ENCODE measurements at regions not wholly inside any gene's neighbourhood (a gene's known extent, or its start where the extent isn't known, plus 50 kb on each side); places are given as distances from the start of the nearest gene placed in this dataset.

DNA sequence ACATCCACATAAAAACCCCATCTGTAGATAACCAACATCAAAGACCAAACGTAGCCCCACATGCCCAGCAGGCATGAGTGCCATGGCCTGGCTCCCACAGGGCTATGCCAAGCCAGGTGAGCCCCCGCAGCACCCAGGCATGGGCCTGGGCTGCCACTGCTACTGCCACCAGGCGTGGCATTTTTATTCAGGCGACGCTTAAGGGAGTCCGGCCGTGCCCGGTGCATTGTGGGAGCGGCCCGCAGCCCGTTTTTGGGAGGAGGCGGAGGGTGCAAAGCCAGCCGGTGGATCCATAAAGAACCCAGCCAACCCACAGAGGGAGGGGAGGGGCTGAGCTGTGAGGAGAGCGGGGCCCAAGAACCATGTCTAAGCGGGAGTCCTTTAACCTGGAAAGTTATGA is 83.6 kb downstream of the XIST start:
- TF ChIP-seq CTCF (IDR thresholded peaks at IDR 0.05; ENCODE audit: insufficient read depth, low read depth, low read length) (no peak), EZH2 (IDR thresholded peaks at IDR 0.05; ENCODE audit: insufficient read depth, low read length) (no peak)
- H3K9ac ChIP-seq (ENCODE audit: low read length) = no peak overlapping the region
- no peak for DNase-seq (ENCODE audit: low read depth)

DNA sequence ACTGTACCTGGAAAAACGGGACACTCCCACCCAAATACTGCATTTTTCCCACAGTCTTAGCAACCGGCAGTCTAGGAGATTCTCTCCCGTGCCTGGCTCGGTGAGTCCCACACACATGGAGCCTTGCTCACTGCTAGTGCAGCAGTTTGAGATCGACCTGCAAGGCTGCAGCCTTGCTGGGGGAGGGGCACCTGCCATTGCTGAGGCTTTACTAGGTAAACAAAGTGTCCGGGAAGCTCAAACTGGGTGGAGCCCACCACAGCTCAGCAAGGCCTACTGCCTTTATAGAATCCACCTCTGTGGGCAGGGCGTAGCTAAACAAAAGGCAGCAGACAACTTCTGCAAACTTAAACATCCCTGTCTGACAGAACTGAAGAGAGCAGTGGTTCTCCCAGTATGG is 84.4 kb downstream of the XIST start:
- Mint-ChIP-seq H3K36me3 (ENCODE audit: low read depth, unreplicated experiment) (no peaks in the 10 kb centered on the region), H3K27me3 (ENCODE audit: low read depth, unreplicated experiment) (no peaks in the 10 kb centered on the region), H3K4me3 (ENCODE audit: unreplicated experiment) (no peak overlapping the region), H3K4me1 (ENCODE audit: low read depth, unreplicated experiment) (no peaks in the 10 kb centered on the region), H3K9me3 (ENCODE audit: unreplicated experiment) (peaks cover 2% of the 10 kb centered on the region), H3K27ac (ENCODE audit: unreplicated experiment) (no peak overlapping the region)
- no peaks in the 10 kb centered on the region for H4K20me1 ChIP-seq (ENCODE audit: insufficient read depth, low read length)
- FAIRE-seq (no peak), DNase-seq (ENCODE audit: low read depth) (no peak)
- no peaks in the 10 kb centered on the region for H3K4me1 ChIP-seq (ENCODE audit: insufficient read depth, low read length)
- no peak overlapping the region for H3K4me2 ChIP-seq (ENCODE audit: low read length)
- no peaks in the 10 kb centered on the region for H3K79me2 ChIP-seq (ENCODE audit: insufficient read depth, low read length)
- H2AFZ ChIP-seq (ENCODE audit: low read depth, low read length) = no peak overlapping the region
- no peaks in the 10 kb centered on the region for H3K36me3 ChIP-seq (ENCODE audit: insufficient read depth, low read length)
- no peak overlapping the region for H3K9ac ChIP-seq (ENCODE audit: low read length)
- H3K27ac ChIP-seq (ENCODE audit: low read depth, low read length) = no peak overlapping the region
- H3K9me3 ChIP-seq (ENCODE audit: insufficient read depth, low read depth, low read length) = no peaks in the 10 kb centered on the region
- TF ChIP-seq EZH2 (IDR thresholded peaks at IDR 0.05; ENCODE audit: insufficient read depth, low read length) (no peak), CTCF (IDR thresholded peaks at IDR 0.05; ENCODE audit: insufficient read depth, low read depth, low read length) (no peak)
- no peaks in the 10 kb centered on the region for H3K27me3 ChIP-seq (ENCODE audit: insufficient read depth, low read length)
- H3K4me3 ChIP-seq (ENCODE audit: insufficient read depth, low read depth, low read length) = no peak overlapping the region

More for the DNA sequence above, 83.6 kb downstream of the XIST start:
- Histone ChIP-seq H3K27ac (ENCODE audit: low read depth, low read length) (no peak overlapping the region), H3K4me2 (ENCODE audit: low read length) (no peak overlapping the region), H3K27me3 (ENCODE audit: insufficient read depth, low read length) (no peaks in the 10 kb centered on the region), H4K20me1 (ENCODE audit: insufficient read depth, low read length) (no peaks in the 10 kb centered on the region), H3K4me3 (ENCODE audit: insufficient read depth, low read depth, low read length) (no peak overlapping the region), H2AFZ (ENCODE audit: low read depth, low read length) (no peak overlapping the region), H3K79me2 (ENCODE audit: insufficient read depth, low read length) (no peaks in the 10 kb centered on the region), H3K9me3 (ENCODE audit: insufficient read depth, low read depth, low read length) (no peaks in the 10 kb centered on the region), H3K4me1 (ENCODE audit: insufficient read depth, low read length) (no peaks in the 10 kb centered on the region), H3K36me3 (ENCODE audit: insufficient read depth, low read length) (no peaks in the 10 kb centered on the region)
- Mint-ChIP-seq H3K27ac (ENCODE audit: unreplicated experiment) (no peak overlapping the region), H3K9me3 (ENCODE audit: unreplicated experiment) (peaks cover 3% of the 10 kb centered on the region), H3K4me1 (ENCODE audit: low read depth, unreplicated experiment) (no peaks in the 10 kb centered on the region), H3K4me3 (ENCODE audit: unreplicated experiment) (no peak overlapping the region), H3K36me3 (ENCODE audit: low read depth, unreplicated experiment) (no peaks in the 10 kb centered on the region), H3K27me3 (ENCODE audit: low read depth, unreplicated experiment) (no peaks in the 10 kb centered on the region)
- FAIRE-seq = no peak

GRCh38 chrX:73767017-73767416 is 85.5 kb downstream of the XIST start:
- no peak for TF ChIP-seq EZH2 (IDR thresholded peaks at IDR 0.05; ENCODE audit: insufficient read depth, low read length)
- TF ChIP-seq CTCF (IDR thresholded peaks at IDR 0.05; ENCODE audit: insufficient read depth, low read depth, low read length) = no peak
- H3K9me3 Mint-ChIP-seq (ENCODE audit: unreplicated experiment) = no peaks in the 10 kb centered on the region
- H2AFZ ChIP-seq (ENCODE audit: low read depth, low read length) = no peak overlapping the region
- no peaks in the 10 kb centered on the region for H3K4me1 Mint-ChIP-seq (ENCODE audit: low read depth, unreplicated experiment)
- no peaks in the 10 kb centered on the region for H3K4me1 ChIP-seq (ENCODE audit: insufficient read depth, low read length)
- H3K9me3 ChIP-seq (ENCODE audit: insufficient read depth, low read depth, low read length) = no peaks in the 10 kb centered on the region
- H3K9ac ChIP-seq (ENCODE audit: low read length) = no peak overlapping the region
- H3K27me3 ChIP-seq (ENCODE audit: insufficient read depth, low read length) = no peaks in the 10 kb centered on the region
- no peaks in the 10 kb centered on the region for H3K36me3 Mint-ChIP-seq (ENCODE audit: low read depth, unreplicated experiment)
- no peak overlapping the region for H3K27ac ChIP-seq (ENCODE audit: low read depth, low read length)
- H3K4me3 ChIP-seq (ENCODE audit: insufficient read depth, low read depth, low read length) = no peak overlapping the region
- H3K27me3 Mint-ChIP-seq (ENCODE audit: low read depth, unreplicated experiment) = no peaks in the 10 kb centered on the region
- no peak overlapping the region for H3K4me2 ChIP-seq (ENCODE audit: low read length)
- H3K4me3 Mint-ChIP-seq (ENCODE audit: unreplicated experiment) = no peak overlapping the region
- FAIRE-seq = no peak
- no peak for DNase-seq (ENCODE audit: low read depth)
- no peaks in the 10 kb centered on the region for H3K36me3 ChIP-seq (ENCODE audit: insufficient read depth, low read length)
- H4K20me1 ChIP-seq (ENCODE audit: insufficient read depth, low read length) = no peaks in the 10 kb centered on the region
- H3K79me2 ChIP-seq (ENCODE audit: insufficient read depth, low read length) = no peaks in the 10 kb centered on the region
- no peak overlapping the region for H3K27ac Mint-ChIP-seq (ENCODE audit: unreplicated experiment)
